ENCODE measurements at regions not wholly inside any gene's neighbourhood (a gene's known extent, or its start where the extent isn't known, plus 50 kb on each side); places are given as distances from the start of the nearest gene placed in this dataset.
A peak's percentile ranks its signal among the peaks of the same experiment; 100 is the strongest.
"Not testable (repeated sequence)": the region's sequence is repeated elsewhere in the genome, so short reads cannot be mapped to it uniquely, and the experiment has no call there.

GRCh38 chr1:60797351-60797750 lies 285.0 kb upstream of the NFIA start:
- H3K36me3 ChIP-seq (ENCODE audit: insufficient read depth): no peaks in the 10 kb centered on the region
- no peaks in the 10 kb centered on the region for H3K4me1 ChIP-seq (ENCODE audit: low read depth, poor library complexity, severe bottlenecking)
- no peak overlapping the region for H3K4me3 ChIP-seq (IDR thresholded peaks at IDR 0.05; ENCODE audit: insufficient read depth, low read depth, low read length)
- TF ChIP-seq CTCF (conservative IDR thresholded peaks at IDR 0.05; ENCODE audit: low read depth, low read length): no peak
- no peak overlapping the region for H2AFZ ChIP-seq (ENCODE audit: low read depth)
- no peak overlapping the region for H3K27ac ChIP-seq
- H4K20me1 ChIP-seq (ENCODE audit: insufficient read depth): no peaks in the 10 kb centered on the region
- no peak overlapping the region for H3K9ac ChIP-seq
- no peaks in the 10 kb centered on the region for H3K79me2 ChIP-seq (ENCODE audit: insufficient read depth, low read depth)
- H3K4me2 ChIP-seq: no peak overlapping the region
- no peaks in the 10 kb centered on the region for H3K27me3 ChIP-seq (ENCODE audit: insufficient read depth, low read depth)

- Histone ChIP-seq H3K4me3 (IDR thresholded peaks at IDR 0.05; ENCODE audit: insufficient read depth, low read depth, low read length) (no peak overlapping the region), H2AFZ (ENCODE audit: low read depth) (no peak overlapping the region), H3K27ac (no peak overlapping the region), H3K79me2 (ENCODE audit: insufficient read depth, low read depth) (no peaks in the 10 kb centered on the region), H3K4me1 (ENCODE audit: low read depth, poor library complexity, severe bottlenecking) (no peaks in the 10 kb centered on the region), H3K36me3 (ENCODE audit: insufficient read depth) (no peaks in the 10 kb centered on the region), H3K4me2 (no peak overlapping the region), H4K20me1 (ENCODE audit: insufficient read depth) (no peaks in the 10 kb centered on the region), H3K27me3 (ENCODE audit: insufficient read depth, low read depth) (no peaks in the 10 kb centered on the region), H3K9ac (no peak overlapping the region)
- no peak for TF ChIP-seq CTCF (conservative IDR thresholded peaks at IDR 0.05; ENCODE audit: low read depth, low read length)
Measured at GRCh38 chr1:60791226-60791625, 291.1 kb upstream of the NFIA start.

- not testable (repeated sequence) for H3K9ac ChIP-seq; H4K20me1 ChIP-seq (ENCODE audit: insufficient read depth); H3K4me2 ChIP-seq; H3K4me3 ChIP-seq (IDR thresholded peaks at IDR 0.05; ENCODE audit: insufficient read depth, low read depth, low read length); H3K79me2 ChIP-seq (ENCODE audit: insufficient read depth, low read depth); H3K4me1 ChIP-seq (ENCODE audit: low read depth, poor library complexity, severe bottlenecking); H3K36me3 ChIP-seq (ENCODE audit: insufficient read depth); H2AFZ ChIP-seq (ENCODE audit: low read depth); H3K27ac ChIP-seq; H3K27me3 ChIP-seq (ENCODE audit: insufficient read depth, low read depth)
Measured at GRCh38 chr1:60773099-60773498, 309.3 kb upstream of the NFIA start.

- H2AFZ ChIP-seq (ENCODE audit: low read depth): no peak overlapping the region
- H4K20me1 ChIP-seq (ENCODE audit: insufficient read depth): no peaks in the 10 kb centered on the region
- H3K4me1 ChIP-seq (ENCODE audit: low read depth, poor library complexity, severe bottlenecking): no peaks in the 10 kb centered on the region
- H3K4me3 ChIP-seq (IDR thresholded peaks at IDR 0.05; ENCODE audit: insufficient read depth, low read depth, low read length): no peak overlapping the region
- TF ChIP-seq CTCF (conservative IDR thresholded peaks at IDR 0.05; ENCODE audit: low read depth, low read length): no peak
- no peak overlapping the region for H3K27ac ChIP-seq
- H3K79me2 ChIP-seq (ENCODE audit: insufficient read depth, low read depth): no peaks in the 10 kb centered on the region
- H3K9ac ChIP-seq: no peak overlapping the region
- no peak overlapping the region for H3K4me2 ChIP-seq
- no peaks in the 10 kb centered on the region for H3K36me3 ChIP-seq (ENCODE audit: insufficient read depth)
- no peaks in the 10 kb centered on the region for H3K27me3 ChIP-seq (ENCODE audit: insufficient read depth, low read depth)
Measured at GRCh38 chr1:60769082-60769481, 313.3 kb upstream of the NFIA start.

- H3K27me3 ChIP-seq (ENCODE audit: insufficient read depth, low read depth): no peaks in the 10 kb centered on the region
- H3K36me3 ChIP-seq (ENCODE audit: insufficient read depth): no peaks in the 10 kb centered on the region
- H3K79me2 ChIP-seq (ENCODE audit: insufficient read depth, low read depth): no peaks in the 10 kb centered on the region
- no peak overlapping the region for H3K9ac ChIP-seq
- no peak overlapping the region for H3K27ac ChIP-seq
- no peaks in the 10 kb centered on the region for H4K20me1 ChIP-seq (ENCODE audit: insufficient read depth)
- no peak overlapping the region for H2AFZ ChIP-seq (ENCODE audit: low read depth)
- no peak overlapping the region for H3K4me2 ChIP-seq
- TF ChIP-seq CTCF (conservative IDR thresholded peaks at IDR 0.05; ENCODE audit: low read depth, low read length): peak; percentile 31; the same call in 1 of the 2 replicates
- H3K4me1 ChIP-seq (ENCODE audit: low read depth, poor library complexity, severe bottlenecking): no peaks in the 10 kb centered on the region
- no peak overlapping the region for H3K4me3 ChIP-seq (IDR thresholded peaks at IDR 0.05; ENCODE audit: insufficient read depth, low read depth, low read length)
Measured at GRCh38 chr1:60765204-60765603, 317.2 kb upstream of the NFIA start.
